PC-9 (cell line): ENCODE measurements at regions not wholly inside any gene's neighbourhood (a gene's known extent, or its start where the extent isn't known, plus 50 kb on each side); places are given as distances from the start of the nearest gene placed in this dataset.

ENCODE experiments used
- CTCF ChIP-seq: fragments of 200-600 bp; sonication (generic); conservative IDR thresholded peaks from 2 replicates; pipeline ENCODE4 v1.6.1; 2017; ENCODE audit warnings: mixed run types, antibody characterized with exemption, mild to moderate bottlenecking, moderate library complexity
- EZH2 ChIP-seq: fragments of 200-600 bp; sonication (generic); IDR thresholded peaks from 2 replicates; pipeline ENCODE4 v1.8.0; 2017; ENCODE audit warnings: antibody characterized with exemption, low read depth

- TF ChIP-seq CTCF (no peak), EZH2 (no peak)
These were observed 254.9 kb downstream of the SYK start for GRCh38 chr9:91056486-91056885.
